NCI-H187 treated with DMSO at 0.1 percent for 48 hours (cell line): ENCODE measurements at regions not wholly inside any gene's neighbourhood (a gene's known extent, or its start where the extent isn't known, plus 50 kb on each side); places are given as distances from the start of the nearest gene placed in this dataset.
"Not testable (repeated sequence)": the region's sequence is repeated elsewhere in the genome, so short reads cannot be mapped to it uniquely, and the experiment has no call there.

Source experiments
- DNase-seq: peaks from one replicate; lab custom pipeline; 2025; lab: John Stamatoyannopoulos, UW

GRCh38 chr18:45342166-45342565, 273.1 kb upstream of the SLC14A2 start:
- DNase-seq: no peak

DNA sequence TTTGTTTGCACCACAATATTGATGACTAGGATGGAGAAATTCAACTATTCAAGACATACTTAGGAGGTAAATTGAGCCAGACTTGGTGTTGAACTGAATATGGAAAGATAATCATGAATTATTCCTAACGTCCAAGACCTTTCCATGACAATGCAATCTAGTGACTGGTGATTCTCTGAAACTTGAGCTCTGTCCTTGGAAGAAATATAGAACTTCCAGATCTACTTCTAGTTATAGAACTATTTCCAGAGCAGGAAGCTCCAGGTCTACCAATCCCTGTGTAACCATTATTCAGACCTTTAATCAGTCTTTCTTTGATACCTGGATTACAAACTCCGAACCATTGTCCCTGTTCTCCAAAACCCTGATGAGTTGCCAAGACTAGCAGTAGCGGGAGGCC, 272.6 kb upstream of the SLC14A2 start:
- no peak for DNase-seq

- no peak for DNase-seq
Measured at GRCh38 chr18:45343365-45343764, 271.9 kb upstream of the SLC14A2 start.

DNA sequence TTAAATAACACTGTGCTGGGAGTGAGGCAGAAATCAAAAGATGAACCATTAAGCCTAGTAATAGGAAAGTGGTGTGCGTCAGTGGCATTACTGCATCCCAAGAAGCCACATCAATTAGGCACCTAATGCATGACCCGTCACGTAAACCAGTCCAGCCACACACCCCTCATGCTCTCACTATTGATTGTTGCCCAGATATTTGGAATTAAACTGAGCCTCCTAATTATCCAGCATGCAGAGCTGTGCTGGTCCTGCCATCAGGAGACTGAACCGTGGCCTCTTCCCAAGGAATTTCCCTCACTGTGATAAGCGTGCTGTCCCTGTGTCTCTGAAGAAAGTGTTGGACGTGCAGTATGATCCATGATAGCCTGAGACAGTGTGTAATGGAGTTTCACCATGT, 270.6 kb upstream of the SLC14A2 start:
- DNase-seq: not testable (repeated sequence)

GRCh38 chr18:45349019-45349418, 266.3 kb upstream of the SLC14A2 start:
- DNase-seq: no peak

GRCh38 chr18:45349467-45349866, 265.8 kb upstream of the SLC14A2 start:
- no peak for DNase-seq

DNA sequence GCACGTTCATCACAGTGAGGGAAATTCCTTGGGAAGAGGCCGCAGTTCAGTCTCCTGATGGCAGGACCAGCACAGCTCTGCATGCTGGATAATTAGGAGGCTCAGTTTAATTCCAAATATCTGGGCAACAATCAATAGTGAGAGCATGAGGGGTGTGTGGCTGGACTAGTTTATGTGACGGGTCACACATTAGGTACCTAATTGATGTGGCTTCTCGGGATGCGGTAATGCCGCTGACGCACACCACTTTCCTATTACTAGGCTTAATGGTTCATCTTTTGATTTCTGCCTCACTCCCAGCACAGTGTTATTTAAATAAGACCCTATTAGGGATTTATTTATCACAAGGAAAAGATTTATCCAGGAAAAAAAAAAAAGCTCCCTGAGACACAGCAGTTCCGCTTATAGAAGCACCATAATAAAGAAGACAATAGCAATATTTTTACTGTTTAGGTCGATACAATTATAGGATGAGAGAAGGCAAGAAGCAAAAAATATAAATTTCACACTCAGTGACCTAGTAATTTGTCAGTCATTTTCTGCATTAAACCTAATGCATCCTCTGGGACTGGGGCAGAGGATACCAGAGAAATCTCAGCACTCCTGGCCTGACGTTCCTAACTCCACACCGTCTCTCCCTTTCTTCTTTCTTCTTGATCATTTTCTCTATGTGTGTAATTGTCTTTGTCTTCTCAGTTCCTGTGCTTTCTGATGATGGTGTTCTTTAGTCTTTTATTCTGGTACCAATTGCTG, 264.7 kb upstream of the SLC14A2 start:
- no peak for DNase-seq

GRCh38 chr18:45352874-45353273, 262.4 kb upstream of the SLC14A2 start:
- DNase-seq: no peak

DNA sequence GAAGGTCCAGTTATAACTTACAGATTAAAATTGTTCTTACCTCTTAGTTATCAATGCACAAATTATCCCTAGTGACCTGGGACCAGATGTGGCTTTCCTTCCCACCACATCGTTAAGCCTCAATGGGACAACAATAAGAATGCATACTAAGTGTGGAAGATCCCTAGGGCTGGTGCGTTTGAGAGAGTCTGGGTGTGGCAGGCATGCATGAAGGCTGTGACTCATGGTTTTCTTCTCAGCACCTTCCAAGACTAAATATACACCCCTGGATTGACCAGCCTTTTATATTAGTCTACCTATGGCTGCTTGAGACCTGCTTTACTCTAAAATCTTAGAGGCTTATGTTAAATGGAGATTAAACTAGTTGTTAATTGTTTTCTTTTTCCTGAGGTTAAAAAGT, 261.7 kb upstream of the SLC14A2 start:
- no peak for DNase-seq

GRCh38 chr18:45355944-45356520, 259.2 kb upstream of the SLC14A2 start:
- no peak for DNase-seq

DNA sequence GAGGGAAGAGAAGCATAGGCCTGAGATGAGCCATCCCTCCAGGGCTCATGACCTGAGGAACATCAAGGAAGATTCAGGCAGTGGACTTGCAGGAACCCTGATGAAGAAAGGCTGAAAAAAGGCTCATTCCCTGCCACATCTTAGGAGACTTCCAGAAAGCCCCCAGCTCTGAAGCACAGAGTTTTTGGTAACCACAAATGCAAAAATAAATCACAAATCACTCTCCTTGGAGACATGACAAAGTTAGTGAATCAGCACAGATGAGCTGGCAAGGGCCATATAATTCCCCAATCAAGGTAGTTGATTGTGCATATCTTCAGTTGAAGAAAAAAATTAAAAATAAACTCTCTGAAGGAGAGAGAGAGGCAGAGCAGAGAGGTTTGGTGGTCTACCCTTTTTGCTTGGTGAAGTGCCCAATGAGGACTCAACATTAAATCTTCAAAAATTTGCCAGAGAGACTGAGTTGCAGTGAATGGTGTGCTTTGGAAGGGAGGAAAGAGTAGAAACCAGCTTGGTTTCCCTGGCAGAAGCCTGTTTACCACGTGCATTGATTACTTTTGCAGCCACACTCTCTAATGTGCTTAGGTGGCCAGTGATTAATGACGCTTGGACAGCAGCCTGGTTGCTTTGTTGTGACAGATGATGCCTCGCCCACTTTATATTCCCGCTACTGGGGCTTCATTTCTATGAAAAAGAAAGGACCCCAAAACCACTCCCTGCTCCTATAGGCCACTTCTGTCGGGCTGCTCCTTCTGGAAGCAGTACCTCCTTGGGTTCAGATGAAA, 257.4 kb upstream of the SLC14A2 start:
- DNase-seq: no peak

DNA sequence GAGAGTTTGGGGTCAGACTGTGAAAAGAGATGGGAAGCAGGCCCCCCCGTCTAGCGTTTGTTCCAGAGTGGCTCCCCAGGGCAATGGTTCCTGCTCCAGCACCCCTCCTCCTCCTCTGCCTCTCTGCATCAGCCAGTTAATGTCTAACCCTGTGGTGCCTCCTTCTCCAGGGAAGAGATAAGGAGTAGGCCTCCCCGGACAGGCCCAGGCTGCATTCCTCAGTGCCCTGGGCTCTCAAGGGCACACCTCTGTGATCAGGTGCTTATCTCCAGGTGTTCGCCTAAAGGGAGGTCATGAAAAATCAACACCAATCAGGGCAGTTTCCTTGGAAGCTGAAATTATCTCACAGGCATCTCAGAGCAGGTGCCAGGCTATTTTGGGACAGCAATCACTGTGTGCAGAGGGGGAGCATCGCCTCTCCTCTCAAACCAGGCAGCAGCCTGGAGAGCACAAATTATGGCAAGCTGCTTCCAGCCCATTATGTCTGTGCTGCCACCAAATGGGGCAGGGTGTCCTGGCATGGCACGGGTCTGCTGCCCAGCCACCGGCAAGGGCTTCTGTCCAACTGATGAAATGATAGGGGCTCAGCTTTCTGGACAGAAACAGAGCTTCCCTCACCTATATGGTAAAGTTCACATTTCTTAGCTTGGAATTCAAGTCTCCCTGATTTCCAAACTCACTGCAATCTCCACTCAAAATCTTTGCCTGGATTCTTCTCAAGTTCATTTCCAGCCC, 255.8 kb upstream of the SLC14A2 start:
- peak; percentile 5 for DNase-seq

DNA sequence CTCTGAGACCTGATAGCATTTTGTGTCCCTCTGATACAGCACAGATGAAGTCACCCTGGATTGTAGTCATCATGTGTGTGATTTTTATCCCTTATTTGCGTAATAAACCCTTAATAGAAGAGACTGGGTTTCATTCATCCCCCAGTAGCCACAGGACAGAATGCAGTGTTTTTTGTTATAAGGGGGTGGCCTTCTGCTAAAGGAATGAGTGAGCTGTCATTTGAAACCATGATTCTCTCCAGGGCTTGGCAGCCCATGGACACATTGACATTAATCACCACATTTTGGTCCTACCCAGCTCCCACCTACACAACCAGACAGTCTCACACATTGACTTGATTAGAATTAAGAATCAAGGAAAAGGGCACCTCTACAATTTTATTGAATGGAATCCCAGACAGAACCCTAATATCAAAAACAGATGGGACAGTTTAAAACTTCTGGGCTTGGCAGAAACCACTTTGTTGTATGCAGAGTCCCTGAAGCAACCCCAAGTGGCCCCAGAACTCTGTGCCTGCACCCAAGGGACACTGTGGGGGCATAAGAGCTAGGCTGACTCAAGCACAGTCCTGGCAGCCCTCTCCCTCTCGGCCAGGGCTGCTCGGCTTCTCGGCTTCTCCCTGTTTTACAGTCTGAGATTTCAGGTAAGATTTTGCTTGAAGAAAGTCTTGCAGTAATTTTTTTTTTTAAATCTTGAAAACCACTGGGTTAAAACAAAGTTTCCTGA, 254.0 kb upstream of the SLC14A2 start:
- DNase-seq: no peak

GRCh38 chr18:45363196-45363595, 252.1 kb upstream of the SLC14A2 start:
- no peak for DNase-seq

DNA sequence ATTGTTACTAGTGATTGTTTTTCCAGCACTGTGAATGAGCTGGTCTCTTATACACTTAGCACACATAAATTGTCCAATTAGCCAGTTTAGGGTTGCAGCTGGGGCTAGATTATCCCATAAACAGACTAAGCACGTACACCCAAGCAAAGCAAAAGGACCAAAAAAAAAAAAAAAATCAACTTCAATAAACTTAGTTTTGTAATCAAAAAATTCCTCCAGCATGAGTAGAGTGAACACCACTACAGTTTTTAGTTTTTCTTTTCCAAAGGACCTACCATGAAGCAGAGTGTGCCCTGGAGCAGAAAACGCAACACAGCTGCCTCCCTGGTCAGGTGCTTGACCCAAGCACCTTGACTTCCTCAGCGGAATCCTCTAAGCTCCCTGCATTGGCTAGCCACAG, 249.4 kb upstream of the SLC14A2 start:
- DNase-seq: no peak

DNA sequence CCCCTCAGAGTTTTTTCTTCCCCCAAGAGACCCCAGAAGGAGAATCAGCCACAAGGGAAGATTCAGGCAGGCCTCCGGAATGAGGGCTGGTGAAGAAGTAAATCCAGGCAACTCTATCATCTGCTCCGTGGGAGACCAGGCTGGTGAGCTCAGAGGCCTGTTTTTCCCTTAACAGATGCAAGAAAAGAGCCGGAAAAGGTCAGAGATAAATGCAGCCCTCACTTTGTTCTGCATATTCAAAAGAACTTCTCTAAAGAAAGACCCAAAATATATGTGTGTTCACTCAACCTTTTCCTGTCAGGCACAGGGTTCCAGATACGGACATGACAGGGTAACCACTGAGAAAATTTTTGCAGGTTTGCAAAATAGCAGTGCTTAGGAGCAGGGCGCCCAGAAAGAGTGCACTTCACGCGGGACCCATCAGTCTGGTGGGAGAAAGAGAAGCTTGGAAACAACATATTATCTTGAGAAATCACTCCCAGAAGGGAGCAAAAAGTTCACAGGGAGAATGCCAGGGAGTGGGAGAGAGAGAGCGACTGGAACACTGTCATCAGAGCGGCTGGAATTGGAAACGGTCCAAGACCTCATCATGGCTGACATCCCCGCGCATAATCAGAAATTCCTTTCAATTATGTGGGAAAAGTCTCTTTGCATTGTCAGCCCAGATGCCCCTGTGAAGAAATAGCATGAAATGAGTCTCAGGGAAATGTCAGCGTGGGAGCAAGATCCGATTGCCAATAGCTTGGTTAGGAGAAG, 244.8 kb upstream of the SLC14A2 start:
- no peak for DNase-seq

DNA sequence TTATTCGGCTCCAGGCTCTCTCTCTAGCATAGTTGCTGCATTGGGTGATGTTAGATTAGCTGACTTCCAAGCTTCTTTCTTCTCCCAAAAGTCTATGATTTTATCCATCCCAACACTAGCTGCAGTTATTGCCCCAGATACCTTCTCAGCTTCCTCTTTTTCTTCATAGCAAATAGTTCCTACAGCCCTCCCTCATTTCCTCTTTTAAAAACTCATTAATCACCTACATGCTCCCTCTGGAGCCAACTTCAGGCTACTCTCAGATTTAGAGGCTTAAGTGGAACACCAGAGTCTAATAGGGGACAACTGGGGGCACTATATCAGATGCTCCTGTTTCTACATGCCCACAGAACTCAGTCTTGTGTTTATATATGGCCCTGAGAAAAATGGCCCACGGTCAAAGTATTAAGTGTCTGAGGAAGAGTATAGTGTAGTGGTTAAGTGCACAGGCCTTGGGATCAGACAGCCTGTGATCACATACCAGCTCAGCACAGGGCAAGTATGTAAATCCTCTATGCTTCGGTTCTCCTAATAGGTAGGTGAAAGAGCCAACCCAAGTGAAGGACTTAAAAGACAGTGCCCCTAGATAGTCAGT, 241.9 kb upstream of the SLC14A2 start:
- DNase-seq: no peak

DNA sequence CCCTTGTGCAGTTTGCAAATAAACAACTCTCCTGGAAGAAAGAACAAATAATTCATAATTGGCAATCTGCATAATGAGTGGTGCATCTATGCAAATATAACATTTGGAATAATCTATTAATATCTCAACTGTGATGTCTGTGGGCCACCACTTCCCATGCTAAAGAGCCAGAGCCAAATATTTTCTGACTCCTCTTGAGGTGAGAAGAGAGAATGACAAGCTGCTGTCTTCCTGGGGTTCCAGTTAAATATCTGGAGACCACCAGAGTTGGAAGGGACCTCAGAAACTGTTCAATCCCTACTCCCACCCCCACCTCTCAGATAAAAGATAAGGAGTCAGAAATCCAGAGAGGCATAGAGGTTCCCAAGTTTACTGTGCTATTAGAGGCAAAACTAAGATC, 241.0 kb upstream of the SLC14A2 start:
- no peak for DNase-seq

DNA sequence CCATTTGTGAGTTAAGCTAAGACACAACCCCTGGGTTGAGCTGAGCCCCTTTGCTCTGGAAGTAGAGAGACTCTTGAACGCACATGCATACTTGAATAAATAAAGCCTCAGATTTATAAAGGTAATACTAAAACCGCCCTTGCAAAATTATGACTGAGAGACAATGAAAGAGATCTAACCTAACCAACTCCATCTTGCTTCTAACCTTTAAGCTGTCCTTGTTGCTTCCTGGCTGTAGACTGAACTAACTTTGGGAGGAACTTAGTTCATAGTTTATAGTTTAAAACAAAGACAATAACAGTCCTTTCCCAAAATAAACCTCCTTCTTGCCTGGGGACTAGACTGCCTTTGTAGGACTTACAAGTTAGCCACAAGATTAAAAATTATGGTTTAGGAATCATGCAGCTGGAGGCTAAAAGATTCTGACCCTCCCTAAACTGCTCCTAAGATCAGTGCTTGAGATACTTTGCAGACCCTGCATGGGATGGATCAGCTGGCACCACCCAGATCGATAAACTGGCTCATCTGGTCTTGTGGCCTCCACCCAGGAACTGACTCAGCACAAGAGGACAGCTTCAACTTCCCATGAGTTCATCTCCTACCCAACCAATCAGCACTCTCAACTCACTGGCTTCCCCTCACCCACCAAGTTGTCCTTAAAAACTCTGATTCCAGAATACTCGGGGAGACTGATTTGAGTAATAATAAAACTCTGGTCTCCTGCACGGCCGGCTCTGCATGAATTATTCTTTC, 240.2 kb upstream of the SLC14A2 start:
- DNase-seq: no peak

- no peak for DNase-seq
Measured at GRCh38 chr18:45376193-45376592, 239.1 kb upstream of the SLC14A2 start.
